ENCODE measurements at regions not wholly inside any gene's neighbourhood (a gene's known extent, or its start where the extent isn't known, plus 50 kb on each side); places are given as distances from the start of the nearest gene placed in this dataset.

DNA sequence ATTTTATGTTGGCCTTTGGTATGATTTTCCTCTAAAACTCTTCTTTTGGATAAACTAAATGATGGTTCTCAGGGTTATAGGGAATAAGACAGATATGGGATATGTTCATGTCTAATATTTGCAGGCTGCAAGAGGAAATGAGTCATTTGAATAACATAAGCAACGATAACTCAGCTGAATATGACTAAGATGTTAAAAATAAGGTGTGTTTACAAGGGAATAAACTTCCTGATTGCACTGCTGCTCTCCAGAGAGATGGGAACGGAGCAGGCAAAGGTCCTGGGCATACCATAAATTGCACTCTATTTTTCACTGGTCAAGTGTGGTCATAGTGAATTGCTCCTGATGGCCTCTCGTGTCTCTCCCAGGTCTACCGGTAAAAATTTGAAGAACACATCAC lies 666.2 kb downstream of the TOX3 start:
- H3K9me3 ChIP-seq (ENCODE audit: low read depth, low read length) = no peaks in the 10 kb centered on the region
- H3K4me1 ChIP-seq (ENCODE audit: insufficient read depth, low read length) = no peaks in the 10 kb centered on the region
- no peak overlapping the region for H2AFZ ChIP-seq (ENCODE audit: low read length)
- TF ChIP-seq, protein P1, sequence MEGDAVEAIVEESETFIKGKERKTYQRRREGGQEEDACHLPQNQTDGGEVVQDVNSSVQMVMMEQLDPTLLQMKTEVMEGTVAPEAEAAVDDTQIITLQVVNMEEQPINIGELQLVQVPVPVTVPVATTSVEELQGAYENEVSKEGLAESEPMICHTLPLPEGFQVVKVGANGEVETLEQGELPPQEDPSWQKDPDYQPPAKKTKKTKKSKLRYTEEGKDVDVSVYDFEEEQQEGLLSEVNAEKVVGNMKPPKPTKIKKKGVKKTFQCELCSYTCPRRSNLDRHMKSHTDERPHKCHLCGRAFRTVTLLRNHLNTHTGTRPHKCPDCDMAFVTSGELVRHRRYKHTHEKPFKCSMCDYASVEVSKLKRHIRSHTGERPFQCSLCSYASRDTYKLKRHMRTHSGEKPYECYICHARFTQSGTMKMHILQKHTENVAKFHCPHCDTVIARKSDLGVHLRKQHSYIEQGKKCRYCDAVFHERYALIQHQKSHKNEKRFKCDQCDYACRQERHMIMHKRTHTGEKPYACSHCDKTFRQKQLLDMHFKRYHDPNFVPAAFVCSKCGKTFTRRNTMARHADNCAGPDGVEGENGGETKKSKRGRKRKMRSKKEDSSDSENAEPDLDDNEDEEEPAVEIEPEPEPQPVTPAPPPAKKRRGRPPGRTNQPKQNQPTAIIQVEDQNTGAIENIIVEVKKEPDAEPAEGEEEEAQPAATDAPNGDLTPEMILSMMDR (IDR thresholded peaks at IDR 0.05; ENCODE audit: extremely low read depth, low read depth, low read length) = no peak
- DNase-seq (ENCODE audit: insufficient read length, low spot score, missing footprints) = no peak
- no peak overlapping the region for H3K4me3 ChIP-seq (ENCODE audit: insufficient read depth, low read length)
- H3K27me3 ChIP-seq (ENCODE audit: insufficient read depth, low read length) = no peaks in the 10 kb centered on the region
- no peaks in the 10 kb centered on the region for H3K79me2 ChIP-seq (ENCODE audit: insufficient read depth, low read length)
- no peak overlapping the region for H3K27ac ChIP-seq (ENCODE audit: low read depth, low read length)
- no peak overlapping the region for H3K4me2 ChIP-seq (ENCODE audit: insufficient read depth, low read length)
- H4K20me1 ChIP-seq (ENCODE audit: insufficient read depth, low read length) = no peaks in the 10 kb centered on the region
- no peaks in the 10 kb centered on the region for H3K36me3 ChIP-seq (ENCODE audit: insufficient read depth, low read length)

DNA sequence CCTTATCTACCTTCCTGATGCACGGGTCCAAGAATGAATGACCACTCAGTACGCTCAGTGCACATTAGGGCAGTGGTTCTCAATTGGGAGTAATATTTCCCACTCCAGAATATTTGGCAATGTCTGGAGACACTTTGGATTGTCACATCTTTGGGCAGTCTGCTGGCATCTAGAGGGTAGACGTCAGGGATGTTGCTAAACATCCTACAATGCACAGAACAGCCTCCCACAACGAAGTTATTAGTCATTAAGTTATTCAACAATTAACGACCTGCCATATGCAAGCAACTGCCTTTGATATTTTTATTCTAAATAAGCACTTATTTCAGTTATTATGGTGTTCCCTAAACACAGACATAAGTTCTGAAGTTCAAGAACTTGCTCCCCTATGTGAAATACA lies 669.3 kb downstream of the TOX3 start:
- Histone ChIP-seq H3K27ac (ENCODE audit: low read depth, low read length) (no peak overlapping the region), H3K79me2 (ENCODE audit: insufficient read depth, low read length) (no peaks in the 10 kb centered on the region), H3K4me2 (ENCODE audit: insufficient read depth, low read length) (no peak overlapping the region), H3K36me3 (ENCODE audit: insufficient read depth, low read length) (no peaks in the 10 kb centered on the region), H3K4me1 (ENCODE audit: insufficient read depth, low read length) (no peaks in the 10 kb centered on the region), H4K20me1 (ENCODE audit: insufficient read depth, low read length) (no peaks in the 10 kb centered on the region), H2AFZ (ENCODE audit: low read length) (no peak overlapping the region), H3K27me3 (ENCODE audit: insufficient read depth, low read length) (no peaks in the 10 kb centered on the region), H3K4me3 (ENCODE audit: insufficient read depth, low read length) (no peak overlapping the region), H3K9me3 (ENCODE audit: low read depth, low read length) (no peaks in the 10 kb centered on the region)
- DNase-seq (ENCODE audit: insufficient read length, low spot score, missing footprints) = no peak
- TF ChIP-seq, protein P1 (IDR thresholded peaks at IDR 0.05; ENCODE audit: extremely low read depth, low read depth, low read length) = no peak

GRCh38 chr16:51876934-51877333 lies 670.0 kb downstream of the TOX3 start:
- no peaks in the 10 kb centered on the region for H3K9me3 ChIP-seq (ENCODE audit: low read depth, low read length)
- no peaks in the 10 kb centered on the region for H3K36me3 ChIP-seq (ENCODE audit: insufficient read depth, low read length)
- H3K79me2 ChIP-seq (ENCODE audit: insufficient read depth, low read length) = no peaks in the 10 kb centered on the region
- H3K4me1 ChIP-seq (ENCODE audit: insufficient read depth, low read length) = no peaks in the 10 kb centered on the region
- H3K4me2 ChIP-seq (ENCODE audit: insufficient read depth, low read length) = no peak overlapping the region
- TF ChIP-seq, protein P1 (IDR thresholded peaks at IDR 0.05; ENCODE audit: extremely low read depth, low read depth, low read length) = no peak
- no peak overlapping the region for H3K4me3 ChIP-seq (ENCODE audit: insufficient read depth, low read length)
- no peak for DNase-seq (ENCODE audit: insufficient read length, low spot score, missing footprints)
- no peak overlapping the region for H2AFZ ChIP-seq (ENCODE audit: low read length)
- no peaks in the 10 kb centered on the region for H4K20me1 ChIP-seq (ENCODE audit: insufficient read depth, low read length)
- H3K27me3 ChIP-seq (ENCODE audit: insufficient read depth, low read length) = no peaks in the 10 kb centered on the region
- H3K27ac ChIP-seq (ENCODE audit: low read depth, low read length) = no peak overlapping the region

- no peak overlapping the region for H3K4me3 ChIP-seq (ENCODE audit: insufficient read depth, low read length)
- H2AFZ ChIP-seq (ENCODE audit: low read length) = no peak overlapping the region
- H3K4me2 ChIP-seq (ENCODE audit: insufficient read depth, low read length) = no peak overlapping the region
- H3K9me3 ChIP-seq (ENCODE audit: low read depth, low read length) = no peaks in the 10 kb centered on the region
- TF ChIP-seq, protein P1 (IDR thresholded peaks at IDR 0.05; ENCODE audit: extremely low read depth, low read depth, low read length) = no peak
- H3K27ac ChIP-seq (ENCODE audit: low read depth, low read length) = no peak overlapping the region
- no peak for DNase-seq (ENCODE audit: insufficient read length, low spot score, missing footprints)
- no peaks in the 10 kb centered on the region for H3K4me1 ChIP-seq (ENCODE audit: insufficient read depth, low read length)
- H3K27me3 ChIP-seq (ENCODE audit: insufficient read depth, low read length) = no peaks in the 10 kb centered on the region
- no peaks in the 10 kb centered on the region for H3K79me2 ChIP-seq (ENCODE audit: insufficient read depth, low read length)
- H3K36me3 ChIP-seq (ENCODE audit: insufficient read depth, low read length) = no peaks in the 10 kb centered on the region
- no peaks in the 10 kb centered on the region for H4K20me1 ChIP-seq (ENCODE audit: insufficient read depth, low read length)
Measured at GRCh38 chr16:51876601-51876875, 670.4 kb downstream of the TOX3 start.
